ENCODE measurements at regions not wholly inside any gene's neighbourhood (a gene's known extent, or its start where the extent isn't known, plus 50 kb on each side); places are given as distances from the start of the nearest gene placed in this dataset.

- Mint-ChIP-seq H3K27me3 (no peaks in the 10 kb centered on the region), H3K9me3 (peaks cover 6% of the 10 kb centered on the region), H3K36me3 (ENCODE audit: low read depth) (no peaks in the 10 kb centered on the region), H3K27ac (no peak overlapping the region), H3K4me1 (no peaks in the 10 kb centered on the region), H3K4me3 (no peak overlapping the region)
- ChIA-PET CTCF (no interaction called here), POLR2A (no interaction called here)
- no peak for DNase-seq
Measured at GRCh38 chr18:53649621-53650020, 574.8 kb downstream of the MBD2 start.

GRCh38 chr18:53644799-53645471 is 579.5 kb downstream of the MBD2 start:
- POLR2A ChIA-PET, result no interaction called here
- H3K27me3 Mint-ChIP-seq, result no peaks in the 10 kb centered on the region
- H3K36me3 Mint-ChIP-seq (ENCODE audit: low read depth), result no peaks in the 10 kb centered on the region
- H3K9me3 Mint-ChIP-seq, result peaks cover 8% of the 10 kb centered on the region
- no peaks in the 10 kb centered on the region for H3K4me1 Mint-ChIP-seq
- no peak overlapping the region for H3K4me3 Mint-ChIP-seq
- DNase-seq, result no peak
- no peak overlapping the region for H3K27ac Mint-ChIP-seq
- CTCF ChIA-PET, result no interaction called here

- H3K36me3 Mint-ChIP-seq (ENCODE audit: low read depth), result no peaks in the 10 kb centered on the region
- peaks cover 14% of the 10 kb centered on the region for H3K9me3 Mint-ChIP-seq
- CTCF ChIA-PET, result no interaction called here
- H3K27me3 Mint-ChIP-seq, result no peaks in the 10 kb centered on the region
- DNase-seq, result no peak
- H3K4me3 Mint-ChIP-seq, result no peak overlapping the region
- H3K27ac Mint-ChIP-seq, result no peak overlapping the region
- POLR2A ChIA-PET, result no interaction called here
- H3K4me1 Mint-ChIP-seq, result no peaks in the 10 kb centered on the region
Measured at GRCh38 chr18:53639687-53640086, 584.8 kb downstream of the MBD2 start.

- Mint-ChIP-seq H3K9me3 (peaks cover 8% of the 10 kb centered on the region), H3K36me3 (ENCODE audit: low read depth) (no peaks in the 10 kb centered on the region), H3K27ac (no peak overlapping the region), H3K4me3 (no peak overlapping the region), H3K4me1 (no peaks in the 10 kb centered on the region), H3K27me3 (no peaks in the 10 kb centered on the region)
- POLR2A ChIA-PET, result no interaction called here
- CTCF ChIA-PET, result no interaction called here
- DNase-seq, result no peak
Measured at GRCh38 chr18:53629337-53629736, 595.1 kb downstream of the MBD2 start.

DNA sequence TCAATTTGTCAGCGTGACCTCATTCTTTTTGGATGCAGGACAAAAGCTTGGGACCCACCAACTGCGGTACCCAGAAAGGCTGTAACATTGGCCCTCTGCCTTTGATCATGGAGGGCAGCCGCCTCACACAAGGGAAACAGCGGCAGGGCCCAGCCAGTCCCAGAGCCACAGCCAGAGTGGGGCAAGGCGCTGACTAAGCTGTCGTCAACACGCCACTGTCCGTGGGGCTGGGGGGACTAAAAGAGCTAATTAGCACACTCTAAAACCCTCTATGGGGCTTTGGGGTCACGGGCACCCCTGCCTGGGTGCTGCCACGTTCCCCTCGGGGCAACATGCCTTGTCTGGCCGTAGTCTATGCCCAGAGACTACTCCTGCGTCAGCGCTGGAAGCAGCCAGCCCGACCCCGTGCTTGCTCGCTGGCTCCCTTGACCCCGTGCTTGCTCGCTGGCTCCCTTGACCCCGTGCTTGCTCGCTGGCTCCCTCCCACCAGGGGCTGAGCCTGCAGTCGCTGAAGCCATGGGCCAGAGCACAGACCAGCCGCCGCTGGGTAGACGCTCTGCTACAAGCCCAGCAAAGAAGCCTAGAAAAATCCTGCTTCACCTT is 598.4 kb downstream of the MBD2 start:
- no peak overlapping the region for H3K27ac Mint-ChIP-seq
- CTCF ChIA-PET, result no interaction called here
- no peaks in the 10 kb centered on the region for H3K27me3 Mint-ChIP-seq
- no peak overlapping the region for H3K4me3 Mint-ChIP-seq
- no peaks in the 10 kb centered on the region for H3K4me1 Mint-ChIP-seq
- DNase-seq, result no peak
- no peaks in the 10 kb centered on the region for H3K36me3 Mint-ChIP-seq (ENCODE audit: low read depth)
- POLR2A ChIA-PET, result no interaction called here
- H3K9me3 Mint-ChIP-seq, result peaks cover 2% of the 10 kb centered on the region

DNA sequence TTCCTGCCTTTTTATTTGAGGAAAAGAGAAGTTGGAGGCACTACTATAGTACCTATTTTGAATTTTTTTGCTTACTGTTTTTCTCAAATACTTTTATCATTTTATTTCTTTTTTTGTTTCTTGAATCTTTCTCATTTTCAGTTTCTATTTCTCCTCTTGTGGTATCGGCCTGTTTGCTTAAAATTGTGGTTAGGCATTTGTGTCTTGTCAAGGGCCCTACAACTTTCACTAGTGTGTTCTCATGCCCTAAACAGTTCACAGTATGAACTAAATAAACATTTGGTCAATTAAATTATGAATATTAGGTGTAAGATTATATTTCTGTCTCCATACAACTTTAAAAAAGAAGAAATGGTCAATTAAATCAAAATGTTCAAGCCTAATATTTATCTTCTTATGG is 613.5 kb downstream of the MBD2 start:
- Mint-ChIP-seq H3K27me3 (no peaks in the 10 kb centered on the region), H3K4me1 (no peaks in the 10 kb centered on the region), H3K36me3 (ENCODE audit: low read depth) (no peaks in the 10 kb centered on the region), H3K27ac (no peak overlapping the region), H3K9me3 (no peaks in the 10 kb centered on the region), H3K4me3 (no peak overlapping the region)
- POLR2A ChIA-PET, result no interaction called here
- CTCF ChIA-PET, result no interaction called here
- DNase-seq, result no peak

- Mint-ChIP-seq H3K36me3 (ENCODE audit: low read depth) (no peaks in the 10 kb centered on the region), H3K9me3 (no peaks in the 10 kb centered on the region), H3K27ac (no peak overlapping the region), H3K27me3 (no peaks in the 10 kb centered on the region), H3K4me1 (no peaks in the 10 kb centered on the region), H3K4me3 (no peak overlapping the region)
- no peak for DNase-seq
- ChIA-PET POLR2A (no interaction called here), CTCF (no interaction called here)
Measured at GRCh38 chr18:53606792-53607191, 617.7 kb downstream of the MBD2 start.

GRCh38 chr18:53605198-53605597 is 619.3 kb downstream of the MBD2 start:
- Mint-ChIP-seq H3K27ac (no peak overlapping the region), H3K27me3 (no peaks in the 10 kb centered on the region), H3K4me1 (no peaks in the 10 kb centered on the region), H3K9me3 (no peaks in the 10 kb centered on the region), H3K36me3 (ENCODE audit: low read depth) (no peaks in the 10 kb centered on the region), H3K4me3 (no peak overlapping the region)
- ChIA-PET CTCF (no interaction called here), POLR2A (no interaction called here)
- DNase-seq, result no peak

DNA sequence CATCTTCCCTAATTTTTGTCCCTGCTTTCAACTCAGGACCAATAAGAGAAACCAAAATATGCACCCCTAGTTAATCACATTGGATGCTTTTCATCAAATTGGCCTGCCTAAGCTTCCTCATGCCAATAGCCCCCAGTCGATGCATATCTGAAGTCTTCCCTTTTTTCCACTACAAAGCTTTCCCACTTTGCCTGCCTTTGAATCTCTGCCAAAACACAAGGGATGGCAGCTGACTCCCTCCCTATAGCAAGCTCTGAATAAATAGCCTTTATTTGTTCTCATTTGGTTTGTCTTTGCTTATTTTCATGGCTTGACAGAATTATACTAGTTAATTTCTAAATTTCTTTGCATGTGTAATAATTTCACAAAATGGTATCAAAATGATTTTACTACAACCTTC is 621.2 kb downstream of the MBD2 start:
- no peak overlapping the region for H3K4me3 Mint-ChIP-seq
- H3K36me3 Mint-ChIP-seq (ENCODE audit: low read depth), result no peaks in the 10 kb centered on the region
- ChIA-PET POLR2A (no interaction called here), CTCF (no interaction called here)
- no peak for DNase-seq
- H3K27ac Mint-ChIP-seq, result no peak overlapping the region
- no peaks in the 10 kb centered on the region for H3K9me3 Mint-ChIP-seq
- H3K4me1 Mint-ChIP-seq, result no peaks in the 10 kb centered on the region
- H3K27me3 Mint-ChIP-seq, result no peaks in the 10 kb centered on the region

DNA sequence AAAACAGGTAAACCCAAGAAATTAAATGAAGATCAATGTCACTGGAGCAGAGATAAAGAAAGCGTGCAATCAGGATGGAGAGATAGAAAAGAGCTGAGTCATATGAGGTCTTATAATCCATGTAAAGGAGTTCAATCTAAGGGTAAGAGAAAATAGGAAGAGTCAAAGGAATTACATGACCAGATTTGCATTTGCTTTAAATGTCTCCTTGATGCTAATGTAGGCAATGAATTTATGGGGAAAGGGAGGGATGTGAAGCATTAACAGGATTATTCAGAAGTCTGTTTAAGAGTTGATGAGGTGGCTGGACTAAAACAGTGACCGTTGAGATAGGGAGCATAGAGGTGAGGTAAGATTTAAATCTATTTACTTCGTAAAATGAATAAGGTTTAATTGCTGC is 623.1 kb downstream of the MBD2 start:
- DNase-seq, result no peak
- H3K4me3 Mint-ChIP-seq, result no peak overlapping the region
- ChIA-PET CTCF (no interaction called here), POLR2A (no interaction called here)
- H3K4me1 Mint-ChIP-seq, result no peaks in the 10 kb centered on the region
- H3K9me3 Mint-ChIP-seq, result no peaks in the 10 kb centered on the region
- H3K27me3 Mint-ChIP-seq, result no peaks in the 10 kb centered on the region
- H3K27ac Mint-ChIP-seq, result no peak overlapping the region
- H3K36me3 Mint-ChIP-seq (ENCODE audit: low read depth), result no peaks in the 10 kb centered on the region

- no peak for DNase-seq
- POLR2A ChIA-PET, result no interaction called here
- Mint-ChIP-seq H3K4me3 (no peak overlapping the region), H3K9me3 (peaks cover 5% of the 10 kb centered on the region), H3K27ac (no peak overlapping the region), H3K27me3 (no peaks in the 10 kb centered on the region), H3K4me1 (no peaks in the 10 kb centered on the region), H3K36me3 (ENCODE audit: low read depth) (no peaks in the 10 kb centered on the region)
- CTCF ChIA-PET, result no interaction called here
Measured at GRCh38 chr18:53586923-53587322, 637.5 kb downstream of the MBD2 start.
